H1 (cell line): ENCODE measurements at regions not wholly inside any gene's neighbourhood (a gene's known extent, or its start where the extent isn't known, plus 50 kb on each side); places are given as distances from the start of the nearest gene placed in this dataset.

Experiments used
- CTCF ChIP-seq, 3 experiments: IDR thresholded peaks; 1 replicate in 2 of 3; 2 replicates in 1 of 3; pipeline versions ENCODE4 v1.5.1 to v1.6.1; 2011; ENCODE audit warnings: low read length in 3 of 3, mild to moderate bottlenecking in 3 of 3, inconsistent platforms in 2 of 3, low read depth in 1 of 3, moderate library complexity in 1 of 3; ENCODE audit not compliant: insufficient read depth in 1 of 3; ENCODE audit errors: control extremely low read depth in 1 of 3
- EZH2 ChIP-seq: fragments of 200-600 bp; sonication (generic); IDR thresholded peaks from 2 replicates; pipeline ENCODE4 v1.7.1; 2012; ENCODE audit warnings: low read depth, mild to moderate bottlenecking, moderate library complexity, low read length, inconsistent platforms; ENCODE audit not compliant: severe bottlenecking
- POLR2A ChIP-seq, 2 experiments: IDR thresholded peaks; 1 replicate in 1 of 2; 2 replicates in 1 of 2; pipeline ENCODE4 v1.6.1; 2011; ENCODE audit warnings: low read depth in 2 of 2, low read length in 2 of 2, mild to moderate bottlenecking in 2 of 2; ENCODE audit errors: control extremely low read depth in 1 of 2
- RAD21 ChIP-seq, 2 experiments: IDR thresholded peaks in 1 of 2; conservative IDR thresholded peaks in 1 of 2; 2 replicates each; pipeline ENCODE4 v1.6.1; 2011; ENCODE audit warnings: low read depth in 2 of 2, low read length in 2 of 2, improper control_type of control experiment in 1 of 2, inconsistent platforms in 1 of 2, mild to moderate bottlenecking in 1 of 2, moderate library complexity in 1 of 2
- RNF2 ChIP-seq: fragments of 200-900, 300-1000 bp; sonication (generic); IDR thresholded peaks from 2 replicates; pipeline ENCODE4 v1.7.1; 2016; ENCODE audit warnings: borderline replicate concordance, low read depth, mild to moderate bottlenecking, antibody characterized with exemption, low read length; ENCODE audit not compliant: poor library complexity, severe bottlenecking; ENCODE audit errors: missing control alignments
- SAP30 ChIP-seq: fragments of 300-600 bp; sonication (generic); IDR thresholded peaks from 2 replicates; pipeline ENCODE4 v1.7.1; 2012; ENCODE audit warnings: low read length, moderate library complexity, mild to moderate bottlenecking, inconsistent platforms; ENCODE audit not compliant: insufficient read depth, insufficient replicate concordance
- ZNF274 ChIP-seq: IDR thresholded peaks from 2 replicates; pipeline ENCODE4 v1.7.0; 2012; ENCODE audit warnings: low read length, borderline replicate concordance; ENCODE audit errors: extremely low read depth
- TF ChIP-seq, protein P1 (sequence below): IDR thresholded peaks from 2 replicates; pipeline ENCODE4 v1.6.1; 2012; ENCODE audit warnings: inconsistent platforms

DNA sequence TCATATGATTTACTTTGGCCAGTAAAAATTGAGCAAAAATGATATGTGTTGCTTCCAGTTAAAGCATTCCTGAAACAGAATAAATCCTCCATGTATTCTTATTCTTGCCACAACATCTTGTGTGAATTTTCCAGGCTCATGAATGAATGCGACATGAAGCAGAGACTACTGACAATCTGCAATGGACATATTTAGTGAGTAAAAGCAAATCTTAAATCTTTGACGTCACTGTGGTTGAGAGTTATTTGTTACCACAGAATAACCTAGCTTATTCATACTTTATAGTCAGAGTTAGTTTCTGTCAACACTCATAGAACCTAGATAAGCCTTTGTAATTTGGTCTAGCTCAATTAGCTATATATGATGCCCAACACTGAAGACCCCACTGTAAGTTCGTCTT lies 1443.1 kb downstream of the PCDH9 start:
- TF ChIP-seq RAD21 (IDR thresholded peaks at IDR 0.05 in 1 of 2, conservative IDR thresholded peaks at IDR 0.05 in 1 of 2; ENCODE audit: low read depth in 2 of 2, low read length in 2 of 2), result no peak
- TF ChIP-seq POLR2A (IDR thresholded peaks at IDR 0.05; ENCODE audit: control extremely low read depth in 1 of 2, low read depth in 2 of 2, low read length in 2 of 2), result no peak
- no peak for TF ChIP-seq CTCF (IDR thresholded peaks at IDR 0.05; ENCODE audit: control extremely low read depth in 1 of 3, insufficient read depth in 1 of 3, low read depth in 1 of 3, low read length in 3 of 3)
- TF ChIP-seq RNF2, result no peak
- no peak for TF ChIP-seq EZH2
- TF ChIP-seq, protein P1, sequence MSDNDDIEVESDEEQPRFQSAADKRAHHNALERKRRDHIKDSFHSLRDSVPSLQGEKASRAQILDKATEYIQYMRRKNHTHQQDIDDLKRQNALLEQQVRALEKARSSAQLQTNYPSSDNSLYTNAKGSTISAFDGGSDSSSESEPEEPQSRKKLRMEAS, result no peak
- TF ChIP-seq SAP30, result no peak
- TF ChIP-seq ZNF274, result no peak
